Osteoblast (primary cell): ENCODE measurements at regions not wholly inside any gene's neighbourhood (a gene's known extent, or its start where the extent isn't known, plus 50 kb on each side); places are given as distances from the start of the nearest gene placed in this dataset.
"Not testable (repeated sequence)": the region's sequence is repeated elsewhere in the genome, so short reads cannot be mapped to it uniquely, and the experiment has no call there.

Source experiments
- DNase-seq: peaks from one replicate; pipeline ENCODE4 v3.0.0; 2011; ENCODE audit warnings: low spot score, mixed read lengths; ENCODE audit not compliant: insufficient read length; ENCODE audit errors: missing footprints
- H2AFZ ChIP-seq: 2 replicates; pipeline ENCODE4 v1.6.0; 2011; ENCODE audit warnings: mild to moderate bottlenecking, low read length
- H3K27ac ChIP-seq: 2 replicates; pipeline ENCODE4 v1.5.1; 2011; ENCODE audit warnings: mild to moderate bottlenecking, low read depth, low read length, moderate library complexity
- H3K27me3 ChIP-seq: 2 replicates; pipeline ENCODE4 v1.6.0; 2012; ENCODE audit warnings: mild to moderate bottlenecking, control low read depth, inconsistent platforms, low read length, moderate library complexity; ENCODE audit not compliant: insufficient read depth
- H3K36me3 ChIP-seq: 2 replicates; pipeline ENCODE4 v1.5.1; 2011; ENCODE audit warnings: mild to moderate bottlenecking, low read length, control low read depth, moderate library complexity; ENCODE audit not compliant: insufficient read depth
- H3K4me1 ChIP-seq: 2 replicates; pipeline ENCODE4 v1.5.1; 2011; ENCODE audit warnings: mild to moderate bottlenecking, low read length, control low read depth, moderate library complexity; ENCODE audit not compliant: insufficient read depth
- H3K4me2 ChIP-seq: 2 replicates; pipeline ENCODE4 v1.6.0; 2011; ENCODE audit warnings: mild to moderate bottlenecking, low read length; ENCODE audit not compliant: insufficient read depth
- H3K4me3 ChIP-seq: fragments of 200-600 bp; sonication (generic); 3 replicates; pipeline ENCODE4 v1.5.1; 2012; ENCODE audit warnings: mild to moderate bottlenecking, low read length, inconsistent platforms; ENCODE audit not compliant: insufficient read depth
- H3K79me2 ChIP-seq: 2 replicates; pipeline ENCODE4 v1.6.0; 2012; ENCODE audit warnings: mild to moderate bottlenecking, low read length, control low read depth, inconsistent platforms; ENCODE audit not compliant: insufficient read depth
- H3K9me3 ChIP-seq: 2 replicates; pipeline ENCODE4 v1.5.1; 2011; ENCODE audit warnings: low read depth, low read length, control low read depth
- H4K20me1 ChIP-seq: 2 replicates; pipeline ENCODE4 v1.6.0; 2012; ENCODE audit warnings: mild to moderate bottlenecking, low read length, control low read depth; ENCODE audit not compliant: insufficient read depth
- CTCF ChIP-seq: IDR thresholded peaks from 2 replicates; pipeline ENCODE4 v1.5.1; 2011; ENCODE audit warnings: mild to moderate bottlenecking, low read depth, low read length, moderate library complexity; ENCODE audit errors: extremely low read depth

DNA sequence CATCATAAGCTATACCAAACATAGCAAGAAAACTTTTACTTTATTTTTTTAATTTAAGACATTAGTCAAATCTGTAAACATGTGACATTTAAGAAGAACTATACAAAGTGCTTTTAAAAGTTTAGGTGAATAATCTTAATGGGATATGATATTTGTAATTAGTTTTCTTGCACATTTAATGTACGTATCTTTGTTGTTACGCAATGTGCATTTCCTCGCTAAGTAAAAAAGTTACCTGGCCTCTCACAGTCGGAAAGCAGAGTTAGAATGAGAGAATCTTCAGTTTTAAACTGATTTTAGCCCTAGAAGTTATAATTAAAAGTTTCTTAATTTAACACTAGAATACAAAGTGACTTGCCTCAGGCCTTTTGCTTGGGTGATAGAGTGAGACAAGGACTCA lies 589.8 kb downstream of the DMRTA1 start:
- DNase-seq = no peak
- H3K4me2 ChIP-seq = no peak overlapping the region

DNA sequence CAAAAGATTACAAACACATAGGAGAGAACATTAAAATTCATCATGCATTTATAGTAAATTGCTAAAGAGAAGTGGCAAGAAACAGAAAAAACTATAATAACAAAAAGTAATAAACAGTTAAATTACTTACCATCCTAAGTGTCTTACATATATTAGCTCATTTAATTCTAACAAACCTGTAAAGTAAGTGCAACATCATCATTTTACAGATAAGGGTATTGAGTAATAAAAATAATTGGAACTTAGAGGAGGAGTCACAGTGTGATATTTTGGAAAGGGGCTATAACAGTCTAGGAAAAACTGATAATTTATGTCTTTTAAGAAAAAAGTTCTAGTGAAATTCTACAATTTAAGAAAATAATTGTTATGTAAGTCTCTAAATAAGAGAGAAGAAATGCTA lies 592.8 kb downstream of the DMRTA1 start:
- no peak for DNase-seq
- H2AFZ ChIP-seq = no peak overlapping the region
- no peak overlapping the region for H3K4me2 ChIP-seq
- no peak for TF ChIP-seq CTCF
- H3K79me2 ChIP-seq = no peaks in the 10 kb centered on the region
- no peaks in the 10 kb centered on the region for H4K20me1 ChIP-seq
- H3K36me3 ChIP-seq = no peaks in the 10 kb centered on the region
- no peaks in the 10 kb centered on the region for H3K4me1 ChIP-seq
- no peak overlapping the region for H3K27ac ChIP-seq
- H3K4me3 ChIP-seq = no peak overlapping the region
- H3K9me3 ChIP-seq = no peaks in the 10 kb centered on the region
- H3K27me3 ChIP-seq = no peaks in the 10 kb centered on the region

More for the DNA sequence above, 589.8 kb downstream of the DMRTA1 start:
- H3K79me2 ChIP-seq = no peaks in the 10 kb centered on the region
- no peak overlapping the region for H3K27ac ChIP-seq
- no peaks in the 10 kb centered on the region for H3K9me3 ChIP-seq
- H3K4me1 ChIP-seq = no peaks in the 10 kb centered on the region
- no peaks in the 10 kb centered on the region for H4K20me1 ChIP-seq
- H3K36me3 ChIP-seq = no peaks in the 10 kb centered on the region
- TF ChIP-seq CTCF = no peak
- no peak overlapping the region for H3K4me3 ChIP-seq
- H3K27me3 ChIP-seq = no peaks in the 10 kb centered on the region
- H2AFZ ChIP-seq = no peak overlapping the region

GRCh38 chr9:23041466-23041865 lies 594.8 kb downstream of the DMRTA1 start:
- Histone ChIP-seq H2AFZ (peak overlapping the region; percentile 52), H3K36me3 (no peaks in the 10 kb centered on the region), H3K4me3 (no peak overlapping the region), H3K4me1 (no peaks in the 10 kb centered on the region), H3K79me2 (no peaks in the 10 kb centered on the region), H3K9me3 (no peaks in the 10 kb centered on the region), H3K27ac (no peak overlapping the region), H3K4me2 (no peak overlapping the region), H3K27me3 (no peaks in the 10 kb centered on the region), H4K20me1 (no peaks in the 10 kb centered on the region)
- DNase-seq = no peak
- no peak for TF ChIP-seq CTCF

DNA sequence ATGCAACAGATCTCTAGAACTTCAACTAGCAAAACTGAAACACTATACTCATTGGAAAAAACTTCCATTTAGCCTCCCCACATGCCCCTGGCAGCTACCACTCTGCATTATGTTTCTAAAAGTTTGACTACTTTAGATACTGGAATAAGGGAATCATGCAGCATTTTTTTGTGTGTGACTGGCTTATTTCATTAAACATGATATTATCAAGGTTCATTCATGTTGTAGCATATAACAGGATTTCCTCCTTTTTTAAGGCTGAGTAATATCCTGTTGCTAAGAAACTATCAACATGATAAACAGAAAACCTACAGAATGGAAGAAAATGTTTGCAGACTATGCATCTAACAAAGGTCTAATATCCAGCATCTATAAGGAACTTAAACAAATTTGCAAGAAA lies 597.9 kb downstream of the DMRTA1 start:
- Histone ChIP-seq H3K4me3 (no peak overlapping the region), H2AFZ (no peak overlapping the region), H3K27me3 (no peaks in the 10 kb centered on the region), H4K20me1 (no peaks in the 10 kb centered on the region), H3K27ac (no peak overlapping the region), H3K9me3 (no peaks in the 10 kb centered on the region), H3K4me1 (no peaks in the 10 kb centered on the region), H3K79me2 (no peaks in the 10 kb centered on the region), H3K4me2 (no peak overlapping the region), H3K36me3 (no peaks in the 10 kb centered on the region)
- no peak for DNase-seq
- TF ChIP-seq CTCF = no peak

DNA sequence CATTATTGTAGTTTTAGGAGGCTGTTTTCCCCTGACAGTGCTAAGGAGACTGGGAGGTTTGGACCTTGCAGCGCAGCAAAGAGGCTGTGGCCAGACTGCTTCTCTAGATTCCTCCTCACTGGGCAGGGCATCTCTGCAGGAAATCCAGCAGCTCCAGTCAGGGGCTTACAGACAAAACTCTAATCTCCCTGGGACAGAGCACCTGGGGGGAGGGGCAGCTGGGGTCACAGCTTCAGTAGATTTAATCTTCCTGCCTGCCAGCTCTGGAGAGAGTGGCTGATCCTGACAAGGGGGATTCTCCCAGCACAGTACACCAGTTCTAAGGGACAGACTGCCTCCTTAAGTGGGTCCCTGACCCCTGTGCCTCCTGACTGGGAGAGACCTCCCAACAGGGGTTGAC lies 599.4 kb downstream of the DMRTA1 start:
- not testable (repeated sequence) for H2AFZ ChIP-seq, H3K4me3 ChIP-seq, H3K79me2 ChIP-seq, H4K20me1 ChIP-seq, H3K27me3 ChIP-seq, DNase-seq, H3K27ac ChIP-seq, H3K4me1 ChIP-seq, H3K9me3 ChIP-seq, H3K4me2 ChIP-seq, H3K36me3 ChIP-seq
